PC-9 (cell line): ENCODE measurements at regions not wholly inside any gene's neighbourhood (a gene's known extent, or its start where the extent isn't known, plus 50 kb on each side); places are given as distances from the start of the nearest gene placed in this dataset.
"Not testable (repeated sequence)": the region's sequence is repeated elsewhere in the genome, so short reads cannot be mapped to it uniquely, and the experiment has no call there.

Source experiments
- BruUV-seq: library from RNA; stranded (reverse); fragments of 400-500 nt; replicated peaks from 2 replicates; lab custom pipeline; 2021; lab: Mats Ljungman, UMichigan
- CTCF ChIA-PET: fragments of 300-600 bp; sonication (Branson Sonifier 250); formaldehyde crosslinking; loops from one replicate; lab custom pipeline; 2022; ENCODE audit warnings: antibody characterized with exemption; lab: Charles Lee
- POLR2A ChIA-PET: fragments of 300-600 bp; sonication (Branson Sonifier 250); formaldehyde crosslinking; loops from one replicate; lab custom pipeline; 2022; ENCODE audit warnings: antibody characterized with exemption; ENCODE audit not compliant: unreplicated experiment; lab: Charles Lee
- DNase-seq, 2 experiments: peaks; one replicate each; pipeline versions ENCODE4 v3.0.0 to v3.0.0-alpha.2; 2015 to 2022; ENCODE audit warnings: mixed read lengths in 1 of 2
- H2AFZ ChIP-seq: fragments of 200-600 bp; sonication (generic); 2 replicates; pipeline ENCODE4 v1.8.1; 2017; ENCODE audit warnings: antibody characterized with exemption
- H3F3A ChIP-seq: fragments of 200-600 bp; sonication (generic); 2 replicates; pipeline ENCODE4 v1.8.1; 2017; ENCODE audit warnings: antibody characterized with exemption, mild to moderate bottlenecking, low read depth; ENCODE audit not compliant: insufficient read depth
- H3K27ac ChIP-seq: fragments of 200-600 bp; sonication (generic); 2 replicates; pipeline ENCODE4 v1.6.1; 2016; ENCODE audit warnings: mixed run types
- H3K27me3 ChIP-seq: fragments of 200-600 bp; sonication (generic); 2 replicates; pipeline ENCODE4 v1.6.1; 2016; ENCODE audit warnings: low read depth, mixed run types; ENCODE audit not compliant: insufficient read depth
- H3K36me3 ChIP-seq: fragments of 200-600 bp; sonication (generic); 2 replicates; pipeline ENCODE4 v1.6.1; 2016; ENCODE audit warnings: low read depth, mixed run types
- H3K4me1 ChIP-seq: fragments of 200-600 bp; sonication (generic); replicated peaks from 2 replicates; pipeline ENCODE4 v1.6.1; 2016; ENCODE audit warnings: mixed run types; ENCODE audit not compliant: insufficient read depth
- H3K4me2 ChIP-seq: fragments of 200-600 bp; sonication (generic); 2 replicates; pipeline ENCODE4 v1.6.1; 2017; ENCODE audit warnings: mixed run types
- H3K4me3 ChIP-seq: fragments of 200-600 bp; sonication (generic); 2 replicates; pipeline ENCODE4 v1.6.1; 2016; ENCODE audit warnings: mixed run types
- H3K79me2 ChIP-seq: fragments of 200-600 bp; sonication (generic); 2 replicates; pipeline ENCODE4 v1.6.1; 2017; ENCODE audit warnings: low read depth, mixed run types
- H3K9me2 ChIP-seq: fragments of 200-600 bp; sonication (generic); 2 replicates; pipeline ENCODE4 v1.8.1; 2017; ENCODE audit warnings: mild to moderate bottlenecking; ENCODE audit not compliant: insufficient read depth
- H3K9me3 ChIP-seq: fragments of 200-600 bp; sonication (generic); 2 replicates; pipeline ENCODE4 v1.8.1; 2016; ENCODE audit warnings: low read depth; ENCODE audit not compliant: insufficient read depth
- H4K20me1 ChIP-seq: fragments of 200-600 bp; sonication (generic); 2 replicates; pipeline ENCODE4 v1.8.1; 2017; ENCODE audit not compliant: insufficient read depth
- CTCF ChIP-seq: fragments of 200-600 bp; sonication (generic); conservative IDR thresholded peaks from 2 replicates; pipeline ENCODE4 v1.6.1; 2017; ENCODE audit warnings: mixed run types, antibody characterized with exemption, mild to moderate bottlenecking, moderate library complexity
- EZH2 ChIP-seq: fragments of 200-600 bp; sonication (generic); IDR thresholded peaks from 2 replicates; pipeline ENCODE4 v1.8.0; 2017; ENCODE audit warnings: antibody characterized with exemption, low read depth
- intact Hi-C: fragments of 100-400 bp; cut with micrococcal nuclease; formaldehyde crosslinking; loops from one replicate; pipeline ENCODE4 v1.10.0; 2022; ENCODE audit not compliant: unreplicated experiment

GRCh38 chrX:102849396-102849795 is 87.7 kb upstream of the RAB40AL start:
- no peaks in the 10 kb centered on the region for H3K79me2 ChIP-seq
- H3K27ac ChIP-seq = no peak overlapping the region
- no peak overlapping the region for H2AFZ ChIP-seq
- H3K4me2 ChIP-seq = no peak overlapping the region
- H4K20me1 ChIP-seq = no peaks in the 10 kb centered on the region
- no peaks in the 10 kb centered on the region for H3K27me3 ChIP-seq
- DNase-seq = no peak
- H3K4me1 ChIP-seq = no peaks in the 10 kb centered on the region
- TF ChIP-seq EZH2 (no peak), CTCF (no peak)
- POLR2A ChIA-PET = no interaction called here
- CTCF ChIA-PET = no interaction called here
- no peaks in the 10 kb centered on the region for H3F3A ChIP-seq
- no peaks in the 10 kb centered on the region for H3K9me2 ChIP-seq
- no peak overlapping the region for H3K4me3 ChIP-seq
- H3K9me3 ChIP-seq = no peaks in the 10 kb centered on the region
- no TSS peak for BruUV-seq
- no peaks in the 10 kb centered on the region for H3K36me3 ChIP-seq
- intact Hi-C loops = no loop called here

GRCh38 chrX:102858826-102859549 is 78.1 kb upstream of the RAB40AL start:
- CTCF ChIA-PET, H4K20me1 ChIP-seq, H3F3A ChIP-seq, POLR2A ChIA-PET, H3K27ac ChIP-seq, H3K4me3 ChIP-seq, H3K27me3 ChIP-seq, H3K9me2 ChIP-seq, H3K36me3 ChIP-seq, intact Hi-C loops, DNase-seq, H3K4me1 ChIP-seq, H3K79me2 ChIP-seq, H3K4me2 ChIP-seq, H2AFZ ChIP-seq, H3K9me3 ChIP-seq, BruUV-seq: not testable (repeated sequence)

GRCh38 chrX:102859550-102859871 is 77.6 kb upstream of the RAB40AL start:
- Histone ChIP-seq H3K9me2 (no peaks in the 10 kb centered on the region), H3K4me2 (no peak overlapping the region), H3K27ac (no peak overlapping the region), H3K4me1 (no peaks in the 10 kb centered on the region), H3K27me3 (no peaks in the 10 kb centered on the region), H2AFZ (no peak overlapping the region), H3K79me2 (no peaks in the 10 kb centered on the region), H3K4me3 (no peak overlapping the region), H3K36me3 (no peaks in the 10 kb centered on the region), H3F3A (no peaks in the 10 kb centered on the region), H3K9me3 (no peaks in the 10 kb centered on the region), H4K20me1 (no peaks in the 10 kb centered on the region)
- intact Hi-C loops = no loop called here
- no peak for DNase-seq
- TF ChIP-seq CTCF (no peak), EZH2 (no peak)
- ChIA-PET POLR2A (no interaction called here), CTCF (no interaction called here)
- no TSS peak for BruUV-seq

- H2AFZ ChIP-seq = no peak overlapping the region
- no peaks in the 10 kb centered on the region for H3K36me3 ChIP-seq
- H3K4me3 ChIP-seq = no peak overlapping the region
- H3K9me2 ChIP-seq = no peaks in the 10 kb centered on the region
- H3K27me3 ChIP-seq = no peaks in the 10 kb centered on the region
- DNase-seq = no peak
- H4K20me1 ChIP-seq = no peaks in the 10 kb centered on the region
- BruUV-seq = no TSS peak
- ChIA-PET CTCF (no interaction called here), POLR2A (no interaction called here)
- intact Hi-C loops = loop anchor here (5.0 kb wide), 2 partner anchors 733 to 1263 kb away; partner anchors contain the start of gene TCEAL2
- no peaks in the 10 kb centered on the region for H3F3A ChIP-seq
- no peak overlapping the region for H3K27ac ChIP-seq
- no peak overlapping the region for H3K4me2 ChIP-seq
- H3K9me3 ChIP-seq = no peaks in the 10 kb centered on the region
- no peak for TF ChIP-seq EZH2
- TF ChIP-seq CTCF = no peak
- H3K4me1 ChIP-seq = no peaks in the 10 kb centered on the region
- no peaks in the 10 kb centered on the region for H3K79me2 ChIP-seq
These were observed 76.8 kb upstream of the RAB40AL start for GRCh38 chrX:102860235-102860634.
